PFSK-1 (cell line): ENCODE measurements at regions not wholly inside any gene's neighbourhood (a gene's known extent, or its start where the extent isn't known, plus 50 kb on each side); places are given as distances from the start of the nearest gene placed in this dataset.

Experiments
- SIN3A ChIP-seq: IDR thresholded peaks from 2 replicates; pipeline ENCODE4 v1.6.1; 2012; ENCODE audit warnings: mild to moderate bottlenecking, low read length, moderate library complexity, borderline replicate concordance; ENCODE audit not compliant: insufficient read depth
- TAF1 ChIP-seq: IDR thresholded peaks from 2 replicates; pipeline ENCODE4 v1.6.1; 2012; ENCODE audit warnings: low read length, control low read depth, borderline replicate concordance; ENCODE audit not compliant: insufficient read depth
- TF ChIP-seq, protein P1 (sequence below), 2 experiments: IDR thresholded peaks; 2 replicates each; pipeline versions ENCODE4 v1.6.1 to v1.8.0; 2011 to 2012; ENCODE audit warnings: low read depth in 2 of 2, low read length in 2 of 2, control low read depth in 1 of 2, inconsistent platforms in 1 of 2, mild to moderate bottlenecking in 1 of 2, moderate library complexity in 1 of 2; ENCODE audit not compliant: insufficient read depth in 1 of 2

DNA sequence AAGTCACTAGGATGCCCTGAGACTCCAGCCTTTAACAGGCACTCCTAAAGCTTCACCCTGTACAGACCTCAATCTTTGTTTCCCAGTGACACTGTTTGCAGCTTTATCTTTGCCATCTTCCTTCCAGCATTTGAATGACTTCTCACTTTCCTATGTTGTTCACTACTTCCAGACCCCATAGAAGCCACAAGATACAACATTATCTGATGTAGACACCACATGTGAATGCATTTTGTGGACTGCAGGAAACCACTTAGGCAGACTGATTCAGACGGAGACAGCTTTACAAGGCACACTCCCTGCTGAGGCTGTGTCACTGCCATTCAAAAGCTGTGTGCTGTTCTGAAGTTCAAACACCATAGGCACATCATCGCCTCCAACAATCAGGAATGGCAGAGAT, 67.3 kb upstream of the SPATS2L start:
- no peak for TF ChIP-seq SIN3A
- TF ChIP-seq, protein P1, sequence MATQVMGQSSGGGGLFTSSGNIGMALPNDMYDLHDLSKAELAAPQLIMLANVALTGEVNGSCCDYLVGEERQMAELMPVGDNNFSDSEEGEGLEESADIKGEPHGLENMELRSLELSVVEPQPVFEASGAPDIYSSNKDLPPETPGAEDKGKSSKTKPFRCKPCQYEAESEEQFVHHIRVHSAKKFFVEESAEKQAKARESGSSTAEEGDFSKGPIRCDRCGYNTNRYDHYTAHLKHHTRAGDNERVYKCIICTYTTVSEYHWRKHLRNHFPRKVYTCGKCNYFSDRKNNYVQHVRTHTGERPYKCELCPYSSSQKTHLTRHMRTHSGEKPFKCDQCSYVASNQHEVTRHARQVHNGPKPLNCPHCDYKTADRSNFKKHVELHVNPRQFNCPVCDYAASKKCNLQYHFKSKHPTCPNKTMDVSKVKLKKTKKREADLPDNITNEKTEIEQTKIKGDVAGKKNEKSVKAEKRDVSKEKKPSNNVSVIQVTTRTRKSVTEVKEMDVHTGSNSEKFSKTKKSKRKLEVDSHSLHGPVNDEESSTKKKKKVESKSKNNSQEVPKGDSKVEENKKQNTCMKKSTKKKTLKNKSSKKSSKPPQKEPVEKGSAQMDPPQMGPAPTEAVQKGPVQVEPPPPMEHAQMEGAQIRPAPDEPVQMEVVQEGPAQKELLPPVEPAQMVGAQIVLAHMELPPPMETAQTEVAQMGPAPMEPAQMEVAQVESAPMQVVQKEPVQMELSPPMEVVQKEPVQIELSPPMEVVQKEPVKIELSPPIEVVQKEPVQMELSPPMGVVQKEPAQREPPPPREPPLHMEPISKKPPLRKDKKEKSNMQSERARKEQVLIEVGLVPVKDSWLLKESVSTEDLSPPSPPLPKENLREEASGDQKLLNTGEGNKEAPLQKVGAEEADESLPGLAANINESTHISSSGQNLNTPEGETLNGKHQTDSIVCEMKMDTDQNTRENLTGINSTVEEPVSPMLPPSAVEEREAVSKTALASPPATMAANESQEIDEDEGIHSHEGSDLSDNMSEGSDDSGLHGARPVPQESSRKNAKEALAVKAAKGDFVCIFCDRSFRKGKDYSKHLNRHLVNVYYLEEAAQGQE (IDR thresholded peaks at IDR 0.05; ENCODE audit: insufficient read depth in 1 of 2, low read depth in 2 of 2, low read length in 2 of 2) = 0 out of 4 replicates have a peak, but pooled peaks of 1 of the 2 experiments have one; percentile 19
- no peak for TF ChIP-seq TAF1
